PFSK-1 (cell line): ENCODE measurements at regions not wholly inside any gene's neighbourhood (a gene's known extent, or its start where the extent isn't known, plus 50 kb on each side); places are given as distances from the start of the nearest gene placed in this dataset.

Experiments
- POLR2AphosphoS5 ChIP-seq: IDR thresholded peaks from 2 replicates; pipeline ENCODE4 v1.6.1; 2012; ENCODE audit warnings: low read depth, mild to moderate bottlenecking, control low read depth, low read length, moderate library complexity
- SIN3A ChIP-seq: IDR thresholded peaks from 2 replicates; pipeline ENCODE4 v1.6.1; 2012; ENCODE audit warnings: mild to moderate bottlenecking, low read length, moderate library complexity, borderline replicate concordance; ENCODE audit not compliant: insufficient read depth
- TAF1 ChIP-seq: IDR thresholded peaks from 2 replicates; pipeline ENCODE4 v1.6.1; 2012; ENCODE audit warnings: low read length, control low read depth, borderline replicate concordance; ENCODE audit not compliant: insufficient read depth

GRCh38 chr18:11526675-11527074 lies 82.7 kb upstream of the SLC35G4 start:
- TF ChIP-seq POLR2AphosphoS5 (no peak), SIN3A (no peak), TAF1 (no peak)
